ENCODE measurements at regions not wholly inside any gene's neighbourhood (a gene's known extent, or its start where the extent isn't known, plus 50 kb on each side); places are given as distances from the start of the nearest gene placed in this dataset.

DNA sequence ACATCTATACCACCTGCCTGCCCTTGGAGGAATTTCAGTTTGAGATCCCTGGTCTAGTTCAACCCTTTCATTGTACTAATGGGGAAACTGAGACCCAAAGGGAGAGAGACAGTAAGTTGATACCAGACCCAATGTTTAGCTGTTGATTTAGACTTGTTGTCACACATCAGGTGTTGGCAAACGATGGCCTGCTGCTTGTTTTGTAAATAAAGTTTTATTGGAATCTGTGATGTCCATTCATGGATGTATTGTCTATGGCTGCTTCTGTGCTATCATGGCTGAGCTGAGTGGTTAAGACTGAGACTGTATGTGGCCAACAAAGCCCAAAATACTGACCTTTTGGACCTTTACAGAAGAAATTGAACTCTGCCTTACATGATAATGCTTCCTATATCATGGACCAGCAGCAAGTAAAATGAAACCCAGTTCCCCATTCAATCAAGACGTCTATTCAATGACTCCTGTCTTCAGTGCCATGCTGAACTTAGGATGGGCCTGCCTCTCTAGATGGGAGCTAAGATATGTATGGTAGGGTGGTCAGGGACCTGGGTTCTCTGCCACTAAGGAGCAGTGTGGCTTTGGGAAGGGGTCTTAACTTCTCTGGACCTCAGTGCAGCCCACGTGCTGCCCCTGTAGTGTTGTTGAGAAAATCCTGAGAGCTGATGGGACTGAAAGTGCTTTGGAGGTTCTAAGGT, 111.0 kb downstream of the IRX5 start:
- TF ChIP-seq CTCF (IDR thresholded peaks at IDR 0.05; ENCODE audit: low read depth, low read length, poor library complexity, severe bottlenecking) (no peak), EZH2phosphoT487 (IDR thresholded peaks at IDR 0.05; ENCODE audit: borderline replicate concordance, low read length) (no peak)

Data from DOHH2 (cell line).